ENCODE measurements at regions not wholly inside any gene's neighbourhood (a gene's known extent, or its start where the extent isn't known, plus 50 kb on each side); places are given as distances from the start of the nearest gene placed in this dataset.

DNA sequence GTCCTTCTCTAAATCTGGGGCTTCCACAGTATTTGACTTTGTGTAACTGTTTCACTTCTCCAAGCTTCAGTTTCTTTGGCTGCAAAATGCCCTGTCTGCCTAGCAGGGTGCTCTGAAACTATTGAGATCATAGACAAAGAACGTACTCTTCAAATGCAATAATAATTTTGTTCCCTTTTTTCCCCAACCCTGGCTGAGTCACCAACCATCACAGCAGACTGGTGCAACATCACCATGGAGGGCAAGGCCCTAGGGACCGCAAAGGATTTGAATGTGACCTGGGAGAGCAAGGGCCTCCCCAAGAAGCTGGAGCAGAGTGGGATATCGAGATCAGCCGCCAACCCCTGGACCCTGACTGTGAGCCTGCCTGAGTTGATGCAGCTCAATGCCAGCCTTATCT, 115.0 kb downstream of the FCRL5 start:
- no peak overlapping the region for H3K18ac ChIP-seq (ENCODE audit: low read depth, low read length)
- no peaks in the 10 kb centered on the region for H3K4me1 ChIP-seq (ENCODE audit: control insufficient read depth, insufficient read depth, low read length)
- in situ Hi-C loops (cut with MboI; ENCODE audit: low sequenced_read_pairs) = no loop called here
- H4K8ac ChIP-seq (ENCODE audit: low read depth in 2 of 2, low read length in 2 of 2) = no peak overlapping the region
- H3K4ac ChIP-seq (ENCODE audit: low read depth, low read length) = no peak overlapping the region
- no peak overlapping the region for H4K91ac ChIP-seq (ENCODE audit: insufficient read depth, low read depth, low read length)
- no peak overlapping the region for H2AFZ ChIP-seq (replicated peaks; ENCODE audit: low read length, poor library complexity)
- no peak overlapping the region for H2AK5ac ChIP-seq (ENCODE audit: low read depth, low read length)
- POLR2A ChIA-PET (ENCODE audit: unreplicated experiment) = no interaction called here
- intact Hi-C loops (cut with micrococcal nuclease) = no loop called here
- no peaks in the 10 kb centered on the region for H4K20me1 ChIP-seq (ENCODE audit: insufficient read depth, low read length)
- no peaks in the 10 kb centered on the region for H3K9me1 ChIP-seq (ENCODE audit: insufficient read depth, low read length)
- H3K36me3 ChIP-seq (ENCODE audit: control insufficient read depth, insufficient read depth, low read length) = no peaks in the 10 kb centered on the region
- H2BK15ac ChIP-seq (ENCODE audit: low read depth, low read length) = no peak overlapping the region
- H3K4me2 ChIP-seq (ENCODE audit: low read depth, low read length) = no peak overlapping the region
- no peak overlapping the region for H3K56ac ChIP-seq (ENCODE audit: extremely low read depth, insufficient read depth, low read length)
- dilution Hi-C loops (cut with HindIII; ENCODE audit: low sequenced_read_pairs, unreplicated experiment) = no loop called here
- no peak for ATAC-seq (ENCODE audit: low read depth)
- H4K5ac ChIP-seq (ENCODE audit: low read depth, low read length) = no peak overlapping the region
- no peak overlapping the region for H2AK9ac ChIP-seq (replicated peaks; ENCODE audit: low read depth, low read length, poor library complexity)
- no peak overlapping the region for H2BK120ac ChIP-seq (ENCODE audit: low read depth, low read length)
- WGBS, 2 experiments (ENCODE audit: extremely low coverage in 2 of 2, insufficient read length in 1 of 2) = 80% methylated on average over 1 of the region's 4 CpGs; no CpG with 5 or more reads in 1 of the 2 experiments
- no peak overlapping the region for H3K27ac ChIP-seq (ENCODE audit: insufficient read depth, low read length)
- no peaks in the 10 kb centered on the region for H3K9me3 ChIP-seq (ENCODE audit: control insufficient read depth, insufficient read depth, low read length)
- H3K9ac ChIP-seq (ENCODE audit: low read depth, low read length) = no peak overlapping the region
- H3K79me1 ChIP-seq (ENCODE audit: low read depth in 1 of 2, low read length in 2 of 2) = no peaks in the 10 kb centered on the region
- no peak for DNase-seq
- no peak overlapping the region for H3K4me3 ChIP-seq (ENCODE audit: insufficient read depth, low read depth, low read length)
- TF ChIP-seq NFE2L2 (IDR thresholded peaks at IDR 0.05; ENCODE audit: low read depth, low read length) (no peak), CHD1 (IDR thresholded peaks at IDR 0.05; ENCODE audit: low read depth, low read length) (no peak), RAD21 (IDR thresholded peaks at IDR 0.05; ENCODE audit: low read length) (no peak), POLR2A (IDR thresholded peaks at IDR 0.05; ENCODE audit: low read depth, low read length) (no peak), RFX5 (IDR thresholded peaks at IDR 0.05; ENCODE audit: low read depth, low read length) (no peak), SMC3 (IDR thresholded peaks at IDR 0.05; ENCODE audit: low read depth, low read length) (no peak)
- TF ChIP-seq, protein P1, sequence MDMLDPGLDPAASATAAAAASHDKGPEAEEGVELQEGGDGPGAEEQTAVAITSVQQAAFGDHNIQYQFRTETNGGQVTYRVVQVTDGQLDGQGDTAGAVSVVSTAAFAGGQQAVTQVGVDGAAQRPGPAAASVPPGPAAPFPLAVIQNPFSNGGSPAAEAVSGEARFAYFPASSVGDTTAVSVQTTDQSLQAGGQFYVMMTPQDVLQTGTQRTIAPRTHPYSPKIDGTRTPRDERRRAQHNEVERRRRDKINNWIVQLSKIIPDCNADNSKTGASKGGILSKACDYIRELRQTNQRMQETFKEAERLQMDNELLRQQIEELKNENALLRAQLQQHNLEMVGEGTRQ (IDR thresholded peaks at IDR 0.05; ENCODE audit: low read depth, low read length) = no peak
- H2BK20ac ChIP-seq (ENCODE audit: low read depth, low read length) = no peak overlapping the region
- H2BK5ac ChIP-seq (ENCODE audit: low read depth, low read length, poor library complexity, severe bottlenecking) = no peak overlapping the region
- no peak overlapping the region for H3K14ac ChIP-seq (replicated peaks; ENCODE audit: low read depth, low read length)
- no peaks in the 10 kb centered on the region for H3K27me3 ChIP-seq (ENCODE audit: control insufficient read depth, insufficient read depth, low read length)
- no peak overlapping the region for H3K23ac ChIP-seq (ENCODE audit: low read depth, low read length)
- CTCF ChIA-PET = no interaction called here
- BruUV-seq (replicated peaks) = no TSS peak
